Glutamatergic neuron (in vitro differentiated cells): ENCODE measurements at regions not wholly inside any gene's neighbourhood (a gene's known extent, or its start where the extent isn't known, plus 50 kb on each side); places are given as distances from the start of the nearest gene placed in this dataset.

ENCODE experiments used
- DNase-seq: peaks from one replicate; pipeline ENCODE4 v3.0.0; 2022
- H3K27ac Mint-ChIP-seq: one replicate; pipeline ENCODE4 v1.8.0; 2020; ENCODE audit warnings: mild to moderate bottlenecking, mixed read lengths, inconsistent platforms; ENCODE audit not compliant: unreplicated experiment
- H3K27me3 Mint-ChIP-seq: one replicate; pipeline ENCODE4 v1.8.0; 2020; ENCODE audit warnings: mild to moderate bottlenecking, moderate library complexity, mixed read lengths, inconsistent platforms; ENCODE audit not compliant: unreplicated experiment
- H3K36me3 Mint-ChIP-seq: one replicate; pipeline ENCODE4 v1.8.0; 2020; ENCODE audit warnings: mild to moderate bottlenecking, mixed read lengths, inconsistent platforms; ENCODE audit not compliant: unreplicated experiment
- H3K4me1 Mint-ChIP-seq: one replicate; pipeline ENCODE4 v1.8.0; 2020; ENCODE audit warnings: mild to moderate bottlenecking, low read depth, mixed read lengths, inconsistent platforms; ENCODE audit not compliant: unreplicated experiment
- H3K4me3 Mint-ChIP-seq: one replicate; pipeline ENCODE4 v1.8.0; 2020; ENCODE audit warnings: mild to moderate bottlenecking, mixed read lengths, inconsistent platforms; ENCODE audit not compliant: unreplicated experiment
- H3K9me3 Mint-ChIP-seq: one replicate; pipeline ENCODE4 v1.8.0; 2020; ENCODE audit warnings: mild to moderate bottlenecking, moderate library complexity, mixed read lengths, inconsistent platforms; ENCODE audit not compliant: unreplicated experiment
- TF ChIP-seq, protein P1 (sequence below): fragments of 200-600 bp; sonication (generic); IDR thresholded peaks from one replicate; pipeline ENCODE4 v1.5.0; 2021; ENCODE audit not compliant: partially characterized antibody, unreplicated experiment

DNA sequence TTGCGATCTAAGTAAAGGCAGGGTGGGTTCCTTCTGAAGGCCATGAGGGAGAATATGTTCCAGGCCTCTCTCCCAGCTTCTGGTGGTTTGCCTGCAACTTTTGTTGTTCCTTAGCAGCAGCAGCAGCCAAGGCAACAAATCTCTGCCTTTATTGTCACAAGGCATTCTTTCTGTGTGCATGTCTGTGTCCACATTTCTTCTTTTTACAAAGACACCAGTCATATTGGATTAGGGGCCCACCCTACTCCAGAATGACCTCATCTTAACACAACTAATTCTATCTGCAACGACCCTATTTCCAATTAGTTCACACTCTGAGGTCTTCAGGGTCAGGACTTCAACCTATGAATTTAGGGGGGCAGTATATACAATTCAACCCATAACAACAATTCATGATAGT lies 587.5 kb downstream of the XIRP2 start:
- Mint-ChIP-seq H3K4me1 (peaks cover 6% of the 10 kb centered on the region), H3K36me3 (no peaks in the 10 kb centered on the region), H3K4me3 (no peak overlapping the region), H3K27me3 (no peaks in the 10 kb centered on the region), H3K27ac (no peak overlapping the region), H3K9me3 (no peaks in the 10 kb centered on the region)
- no peak for DNase-seq
- TF ChIP-seq, protein P1, sequence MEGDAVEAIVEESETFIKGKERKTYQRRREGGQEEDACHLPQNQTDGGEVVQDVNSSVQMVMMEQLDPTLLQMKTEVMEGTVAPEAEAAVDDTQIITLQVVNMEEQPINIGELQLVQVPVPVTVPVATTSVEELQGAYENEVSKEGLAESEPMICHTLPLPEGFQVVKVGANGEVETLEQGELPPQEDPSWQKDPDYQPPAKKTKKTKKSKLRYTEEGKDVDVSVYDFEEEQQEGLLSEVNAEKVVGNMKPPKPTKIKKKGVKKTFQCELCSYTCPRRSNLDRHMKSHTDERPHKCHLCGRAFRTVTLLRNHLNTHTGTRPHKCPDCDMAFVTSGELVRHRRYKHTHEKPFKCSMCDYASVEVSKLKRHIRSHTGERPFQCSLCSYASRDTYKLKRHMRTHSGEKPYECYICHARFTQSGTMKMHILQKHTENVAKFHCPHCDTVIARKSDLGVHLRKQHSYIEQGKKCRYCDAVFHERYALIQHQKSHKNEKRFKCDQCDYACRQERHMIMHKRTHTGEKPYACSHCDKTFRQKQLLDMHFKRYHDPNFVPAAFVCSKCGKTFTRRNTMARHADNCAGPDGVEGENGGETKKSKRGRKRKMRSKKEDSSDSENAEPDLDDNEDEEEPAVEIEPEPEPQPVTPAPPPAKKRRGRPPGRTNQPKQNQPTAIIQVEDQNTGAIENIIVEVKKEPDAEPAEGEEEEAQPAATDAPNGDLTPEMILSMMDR: no peak

DNA sequence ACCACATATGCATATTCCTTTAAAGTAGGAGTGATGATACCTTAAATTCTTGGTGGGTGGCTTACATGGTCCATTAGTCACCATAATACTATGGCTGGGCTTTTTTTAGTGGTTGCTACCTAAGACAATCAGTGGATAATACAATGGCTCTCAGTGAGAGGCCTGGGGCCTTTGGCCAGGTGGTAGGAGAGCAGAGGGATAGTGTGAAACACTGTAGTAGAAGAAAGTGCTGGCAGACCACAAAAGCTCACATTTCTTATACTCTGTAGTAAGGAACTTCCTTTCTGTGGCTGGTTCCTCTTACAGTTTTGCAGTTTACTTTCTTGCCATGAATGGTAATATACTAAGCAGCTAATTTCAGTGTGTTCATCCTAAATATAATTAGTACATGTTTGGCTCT lies 583.5 kb downstream of the XIRP2 start:
- TF ChIP-seq, protein P1: no peak
- Mint-ChIP-seq H3K27ac (no peak overlapping the region), H3K36me3 (no peaks in the 10 kb centered on the region), H3K4me1 (peaks cover 4% of the 10 kb centered on the region), H3K9me3 (no peaks in the 10 kb centered on the region), H3K27me3 (no peaks in the 10 kb centered on the region), H3K4me3 (no peak overlapping the region)
- no peak for DNase-seq

DNA sequence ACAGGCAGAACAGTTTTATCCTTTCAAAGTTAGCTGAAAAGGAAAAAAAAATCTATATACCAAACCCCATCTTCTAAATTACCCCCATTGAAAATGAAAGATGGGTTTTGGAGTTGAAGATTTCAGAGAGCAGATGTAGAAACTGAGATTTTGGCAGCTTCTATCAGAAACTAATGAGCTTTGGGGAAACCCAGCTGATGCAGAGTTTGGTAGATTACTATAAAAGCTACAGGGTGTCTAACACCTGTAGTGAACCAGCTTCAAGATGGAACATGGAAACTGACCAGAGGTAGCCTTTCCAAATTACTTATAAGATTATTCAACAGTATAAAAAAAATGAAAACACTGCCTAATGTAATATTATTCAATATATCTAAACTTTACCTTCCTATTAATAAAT lies 583.1 kb downstream of the XIRP2 start:
- TF ChIP-seq, protein P1: no peak
- no peak overlapping the region for H3K4me3 Mint-ChIP-seq
- no peak overlapping the region for H3K27ac Mint-ChIP-seq
- no peaks in the 10 kb centered on the region for H3K27me3 Mint-ChIP-seq
- DNase-seq: no peak
- H3K9me3 Mint-ChIP-seq: no peaks in the 10 kb centered on the region
- H3K36me3 Mint-ChIP-seq: no peaks in the 10 kb centered on the region
- peaks cover 4% of the 10 kb centered on the region for H3K4me1 Mint-ChIP-seq

DNA sequence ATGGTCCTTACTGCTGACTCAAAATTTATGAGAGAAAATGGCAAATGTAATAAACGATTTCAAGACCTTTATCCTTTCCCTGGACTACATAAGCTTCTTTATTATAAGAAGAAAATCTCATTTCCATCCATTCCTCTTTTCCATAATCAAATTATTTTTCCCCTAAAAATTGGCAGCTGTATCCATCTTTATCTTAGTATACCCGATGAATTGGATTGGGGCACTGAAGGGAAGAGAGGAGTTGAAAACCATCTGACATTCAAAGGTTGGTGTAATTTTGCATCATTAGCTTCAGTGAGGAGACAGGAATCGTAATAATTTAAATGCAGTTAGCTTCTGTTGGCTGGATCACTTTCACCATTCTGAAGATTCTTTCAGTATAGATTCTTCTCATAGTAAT lies 574.1 kb downstream of the XIRP2 start:
- Mint-ChIP-seq H3K36me3 (peaks cover 14% of the 10 kb centered on the region), H3K9me3 (peaks cover 6% of the 10 kb centered on the region), H3K4me1 (no peaks in the 10 kb centered on the region), H3K27me3 (no peaks in the 10 kb centered on the region), H3K27ac (no peak overlapping the region), H3K4me3 (no peak overlapping the region)
- TF ChIP-seq, protein P1: no peak
- DNase-seq: no peak

DNA sequence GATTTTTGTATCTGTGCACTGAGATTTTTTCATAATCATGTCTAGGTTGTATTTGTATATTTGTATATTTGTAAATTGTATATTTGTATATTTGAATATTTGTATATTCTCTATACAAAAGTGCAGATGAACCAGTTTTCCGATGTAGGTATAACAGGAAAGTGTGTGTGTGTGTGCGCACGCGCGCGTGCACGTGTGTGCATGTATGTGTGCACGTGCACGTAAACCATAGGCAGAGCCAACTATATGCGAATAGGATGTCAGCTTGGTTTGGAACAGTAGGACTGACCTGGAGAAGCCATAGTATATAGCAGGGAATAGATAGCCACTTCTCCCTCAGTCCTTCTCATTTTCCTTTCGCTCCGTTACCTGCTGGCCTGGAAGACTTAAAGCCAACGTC lies 565.8 kb downstream of the XIRP2 start:
- H3K4me1 Mint-ChIP-seq: no peaks in the 10 kb centered on the region
- no peaks in the 10 kb centered on the region for H3K27me3 Mint-ChIP-seq
- no peak overlapping the region for H3K27ac Mint-ChIP-seq
- H3K36me3 Mint-ChIP-seq: peaks cover 12% of the 10 kb centered on the region
- no peak overlapping the region for H3K4me3 Mint-ChIP-seq
- DNase-seq: no peak
- peaks cover 9% of the 10 kb centered on the region for H3K9me3 Mint-ChIP-seq
- TF ChIP-seq, protein P1: no peak
